ENCODE measurements at regions not wholly inside any gene's neighbourhood (a gene's known extent, or its start where the extent isn't known, plus 50 kb on each side); places are given as distances from the start of the nearest gene placed in this dataset.

DNA sequence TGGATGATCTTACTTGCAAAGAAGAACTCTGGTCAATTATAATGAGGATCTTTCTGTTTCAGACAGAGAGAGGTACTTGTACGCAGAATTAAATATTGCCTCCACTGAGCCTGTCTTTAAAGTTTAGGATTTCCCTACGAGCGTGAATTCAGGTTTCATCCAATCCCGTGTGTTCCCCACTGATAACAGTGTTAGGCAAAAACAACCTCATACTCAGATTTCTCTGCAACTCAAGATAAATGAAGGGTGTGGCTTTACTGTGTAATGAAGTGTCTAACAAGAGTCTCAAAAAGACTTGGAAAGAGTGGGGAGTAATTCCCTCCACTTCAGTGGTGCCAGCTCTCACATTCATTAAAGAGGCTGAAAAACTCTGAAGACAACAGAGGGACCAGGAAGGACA, 53.2 kb upstream of the ACO1 start:
- TF ChIP-seq, protein P1, sequence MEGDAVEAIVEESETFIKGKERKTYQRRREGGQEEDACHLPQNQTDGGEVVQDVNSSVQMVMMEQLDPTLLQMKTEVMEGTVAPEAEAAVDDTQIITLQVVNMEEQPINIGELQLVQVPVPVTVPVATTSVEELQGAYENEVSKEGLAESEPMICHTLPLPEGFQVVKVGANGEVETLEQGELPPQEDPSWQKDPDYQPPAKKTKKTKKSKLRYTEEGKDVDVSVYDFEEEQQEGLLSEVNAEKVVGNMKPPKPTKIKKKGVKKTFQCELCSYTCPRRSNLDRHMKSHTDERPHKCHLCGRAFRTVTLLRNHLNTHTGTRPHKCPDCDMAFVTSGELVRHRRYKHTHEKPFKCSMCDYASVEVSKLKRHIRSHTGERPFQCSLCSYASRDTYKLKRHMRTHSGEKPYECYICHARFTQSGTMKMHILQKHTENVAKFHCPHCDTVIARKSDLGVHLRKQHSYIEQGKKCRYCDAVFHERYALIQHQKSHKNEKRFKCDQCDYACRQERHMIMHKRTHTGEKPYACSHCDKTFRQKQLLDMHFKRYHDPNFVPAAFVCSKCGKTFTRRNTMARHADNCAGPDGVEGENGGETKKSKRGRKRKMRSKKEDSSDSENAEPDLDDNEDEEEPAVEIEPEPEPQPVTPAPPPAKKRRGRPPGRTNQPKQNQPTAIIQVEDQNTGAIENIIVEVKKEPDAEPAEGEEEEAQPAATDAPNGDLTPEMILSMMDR (IDR thresholded peaks at IDR 0.05) = no peak
- TF ChIP-seq POLR2A (IDR thresholded peaks at IDR 0.05) = no peak

Data from right lobe of liver (tissue), 4 donors.